Activated CD4-positive, alpha-beta T cell treated with anti-CD3 and anti-CD28 coated beads, Interleukin-2, Interleukin-6, amounts not matched to agents 100 ng/mL and 50 ng/mL, durations not matched to agents 16 hours and 8 hours (primary cell): ENCODE measurements at regions not wholly inside any gene's neighbourhood (a gene's known extent, or its start where the extent isn't known, plus 50 kb on each side); places are given as distances from the start of the nearest gene placed in this dataset.

Experiments
- DNase-seq: peaks from one replicate; pipeline ENCODE4 v3.0.0-alpha.2; 2020

DNA sequence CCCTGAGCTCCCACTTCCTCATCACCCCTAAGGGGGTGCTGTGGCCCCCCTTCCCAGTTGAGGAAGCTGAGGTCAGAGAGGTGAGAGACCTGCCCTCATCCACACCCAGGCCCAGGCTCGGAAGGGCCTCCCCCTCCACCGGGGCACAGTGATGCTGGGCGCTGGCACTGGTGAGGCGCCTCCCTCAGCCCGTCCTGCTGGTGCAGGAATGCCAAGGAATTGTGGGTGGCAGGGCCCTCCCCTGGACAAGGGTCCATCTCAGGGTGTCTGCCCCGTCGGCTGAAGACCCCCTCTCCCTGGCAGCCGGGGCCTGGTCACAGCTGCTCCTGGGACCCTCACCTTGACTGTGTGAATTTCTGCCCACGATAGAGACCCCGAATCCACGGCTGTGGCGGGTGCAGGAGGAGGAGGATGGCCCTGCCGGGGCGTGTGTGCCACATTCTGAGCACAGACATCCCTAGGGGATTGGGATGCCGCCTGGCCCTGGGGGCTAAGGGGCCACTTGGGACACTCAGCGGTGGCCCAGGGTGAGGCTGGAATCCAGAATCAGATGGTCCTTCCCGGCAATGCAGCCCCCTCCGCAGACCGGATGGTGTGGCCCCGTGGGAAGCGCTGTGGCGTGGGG lies 70.2 kb upstream of the GATA5 start:
- no peak for DNase-seq

DNA sequence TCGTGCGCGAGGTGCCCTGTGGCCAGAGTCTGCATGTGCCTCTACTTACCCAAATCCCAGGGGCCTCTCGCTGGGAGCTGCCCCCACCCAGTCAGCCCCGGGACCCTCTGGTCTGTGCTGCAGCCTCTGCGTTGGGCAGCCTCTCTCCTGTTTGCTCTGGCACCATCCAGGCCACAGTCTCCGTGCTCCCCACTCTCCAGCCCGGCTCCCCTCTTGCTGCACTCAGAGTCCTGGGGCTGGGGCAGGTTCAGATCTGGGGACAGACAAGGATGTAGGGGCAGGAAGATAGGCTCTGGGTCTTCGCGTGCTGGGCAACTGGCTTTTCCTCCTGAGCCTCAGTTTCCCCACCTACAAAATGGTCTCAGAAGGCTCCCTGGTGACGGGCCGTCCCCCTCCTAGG lies 70.8 kb upstream of the GATA5 start:
- no peak for DNase-seq

DNA sequence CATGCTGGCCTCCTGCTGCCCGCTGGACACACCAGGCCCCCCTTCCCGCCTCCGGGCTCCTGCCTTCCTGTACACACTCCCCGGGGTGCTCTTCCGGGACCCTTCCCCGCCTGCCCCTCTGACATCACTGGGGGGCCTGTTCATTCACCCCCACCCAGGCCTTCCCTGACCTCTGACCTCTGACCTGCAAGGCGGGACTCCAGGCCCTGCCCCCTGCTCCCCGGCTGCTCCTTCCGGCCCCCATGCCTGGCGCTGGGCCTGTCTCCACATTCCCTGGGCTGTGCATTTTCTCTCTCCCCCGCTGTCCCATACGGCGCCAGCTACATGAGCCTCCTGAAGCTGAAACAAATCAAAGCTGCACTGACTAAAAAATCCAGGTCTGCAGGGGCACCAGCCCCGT lies 71.6 kb upstream of the GATA5 start:
- DNase-seq, result no peak

DNA sequence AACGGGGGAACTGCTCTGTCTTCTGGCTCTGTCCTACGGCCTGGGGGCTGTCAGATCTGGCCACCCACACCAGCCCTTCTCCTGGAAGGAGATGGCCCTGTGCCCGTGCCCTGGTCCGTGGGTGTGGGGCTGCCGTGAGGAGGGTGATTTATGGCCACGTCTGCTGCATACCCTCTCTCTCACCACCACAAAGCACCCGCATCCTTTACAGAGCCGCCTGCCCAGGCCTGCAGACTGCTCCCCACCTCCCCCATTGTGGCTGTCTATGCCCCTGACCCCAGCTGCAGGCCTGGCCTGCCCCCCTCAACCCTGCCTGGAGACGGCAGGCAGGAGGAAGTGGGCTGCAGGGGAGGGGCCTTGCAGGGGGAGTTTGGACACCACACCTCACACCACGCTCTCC lies 72.7 kb upstream of the GATA5 start:
- DNase-seq, result no peak

DNA sequence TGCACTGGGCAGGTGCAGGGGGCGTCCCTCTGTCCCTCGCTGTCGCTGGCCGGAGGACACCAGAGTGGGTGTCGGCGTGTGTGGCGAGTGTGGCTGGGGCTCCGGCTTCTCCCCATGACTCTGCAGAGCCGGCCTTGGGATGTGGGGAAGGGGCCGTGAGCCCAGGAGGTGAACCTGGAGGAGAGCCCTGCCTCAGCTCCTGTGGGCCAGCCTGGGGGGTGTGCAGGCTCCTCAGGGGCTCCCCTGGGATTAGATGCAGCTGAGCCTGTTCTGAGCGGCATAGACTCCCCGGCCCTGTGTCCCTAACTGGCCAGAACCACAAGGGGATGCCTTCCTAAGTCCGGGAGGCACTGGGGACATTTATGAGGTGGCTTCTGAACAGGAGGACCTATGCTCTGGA lies 73.2 kb upstream of the GATA5 start:
- DNase-seq, result no peak

DNA sequence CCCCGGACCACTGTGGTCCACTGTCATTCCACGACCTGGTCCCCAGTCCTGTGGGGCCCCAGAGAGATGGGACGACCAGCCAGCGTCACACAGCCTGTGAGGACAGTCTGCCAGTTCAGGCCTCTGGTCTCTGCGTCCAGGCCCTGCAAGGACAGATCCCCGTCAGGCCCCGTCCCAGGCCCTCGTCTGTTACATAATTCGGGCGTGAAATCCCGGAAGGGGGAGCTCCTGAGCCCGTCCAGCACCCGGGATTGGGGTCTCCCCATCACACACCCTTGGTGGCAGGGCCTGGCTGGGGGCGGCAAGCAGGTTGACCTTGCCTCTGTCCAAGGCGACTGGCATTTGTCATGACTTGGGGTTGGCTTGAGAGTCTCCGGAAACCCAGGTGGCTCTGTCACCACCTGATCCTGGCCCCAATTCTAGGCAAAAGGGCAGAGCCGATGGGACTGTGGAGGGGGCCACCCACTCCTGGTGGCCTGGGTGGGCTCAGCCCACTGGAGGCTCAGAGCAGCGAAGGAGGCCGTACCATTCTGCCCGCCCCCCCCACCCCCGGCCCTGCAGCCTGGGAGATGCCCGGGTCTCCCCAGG lies 73.8 kb upstream of the GATA5 start:
- no peak for DNase-seq

DNA sequence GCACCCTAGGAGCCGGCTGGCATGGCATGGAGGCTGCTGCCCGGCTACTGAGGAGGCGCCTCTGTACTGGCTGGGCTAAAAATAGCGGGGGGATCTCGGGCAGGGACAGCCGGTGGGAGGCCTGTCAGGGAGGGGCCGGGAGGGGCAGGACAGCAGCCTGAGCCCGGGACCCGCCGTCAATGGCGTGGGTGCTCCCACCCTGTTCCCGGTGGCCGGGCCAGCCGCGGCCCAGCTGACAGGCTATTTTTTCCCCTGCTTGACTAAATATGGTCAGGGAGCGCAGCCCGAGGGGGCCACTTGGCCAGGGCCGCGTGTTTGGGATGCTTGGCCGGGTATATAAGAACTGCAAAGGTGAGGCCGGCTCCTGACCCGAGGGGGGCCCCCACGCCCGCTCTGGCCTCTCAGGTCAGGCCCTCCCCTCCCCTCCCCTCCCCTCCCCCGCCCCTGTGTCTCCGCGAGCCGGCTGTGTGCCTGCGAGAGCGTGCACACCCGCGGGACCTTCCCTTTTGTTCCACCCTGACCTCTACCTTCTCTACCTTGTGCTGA lies 74.4 kb upstream of the GATA5 start:
- DNase-seq, result no peak

DNA sequence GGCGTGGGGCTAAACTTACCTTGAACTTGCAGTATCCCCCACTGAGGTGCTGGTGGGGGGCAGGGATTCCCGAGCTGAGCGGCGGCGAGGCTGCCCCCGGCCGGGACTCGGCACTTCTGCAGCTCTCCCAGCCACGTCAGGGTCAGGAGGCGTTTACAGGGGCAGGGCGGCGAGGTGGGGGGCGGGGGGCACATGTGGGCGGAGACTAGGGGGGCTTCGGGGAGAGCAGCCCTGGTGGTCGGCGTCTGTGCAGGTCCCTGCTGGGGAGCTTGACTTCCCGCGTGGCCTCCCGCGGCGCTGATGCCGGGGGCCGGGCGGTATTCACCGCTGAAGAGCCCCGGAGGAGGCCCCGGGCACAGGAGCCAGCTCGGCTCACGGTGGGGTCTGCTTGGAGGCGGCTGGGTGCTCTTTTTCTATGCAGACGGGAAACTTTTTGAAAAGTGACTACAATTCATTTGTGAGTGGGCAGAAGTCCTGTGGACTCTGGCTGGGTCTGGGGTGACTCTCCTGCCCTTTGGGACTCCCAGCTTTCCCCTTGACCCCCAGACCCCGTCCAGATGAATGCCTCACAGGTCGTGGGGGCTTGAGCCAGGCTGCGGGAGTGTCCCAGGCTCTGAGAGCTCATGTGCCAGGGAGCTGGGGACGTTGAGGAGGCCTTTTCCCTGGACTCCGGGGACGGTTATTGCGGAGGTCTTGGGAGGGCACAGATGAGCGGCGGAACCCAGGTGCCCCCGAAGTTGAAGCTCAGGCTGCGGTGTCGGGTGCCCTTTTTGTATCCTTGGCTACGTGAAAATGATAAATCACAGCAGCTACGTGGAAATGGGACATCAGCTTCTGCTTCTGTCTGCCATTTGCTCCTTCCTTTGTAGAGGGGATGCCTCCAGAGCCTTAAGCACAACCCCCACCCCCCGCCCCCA lies 75.9 kb upstream of the GATA5 start:
- no peak for DNase-seq

DNA sequence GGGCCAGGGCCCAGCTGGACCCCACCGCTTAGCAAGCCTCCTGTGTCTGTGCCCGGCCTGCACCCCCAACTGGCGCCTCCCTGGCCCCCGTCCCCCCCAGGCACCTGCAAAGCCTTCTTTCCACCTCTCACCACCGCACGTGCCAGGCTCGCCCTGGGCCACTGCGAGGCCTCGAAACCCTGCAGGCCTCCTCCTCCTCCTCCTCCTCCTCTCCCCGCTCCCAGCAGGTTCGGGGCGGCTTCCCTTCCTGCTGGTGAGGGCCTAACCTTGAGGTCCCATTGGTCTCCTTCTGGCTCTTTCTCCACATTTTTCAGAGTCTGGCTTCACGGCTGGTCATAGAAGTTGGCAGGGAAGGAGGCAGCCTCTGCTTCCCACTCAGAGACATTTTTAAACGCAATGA lies 76.8 kb upstream of the GATA5 start:
- DNase-seq, result no peak

DNA sequence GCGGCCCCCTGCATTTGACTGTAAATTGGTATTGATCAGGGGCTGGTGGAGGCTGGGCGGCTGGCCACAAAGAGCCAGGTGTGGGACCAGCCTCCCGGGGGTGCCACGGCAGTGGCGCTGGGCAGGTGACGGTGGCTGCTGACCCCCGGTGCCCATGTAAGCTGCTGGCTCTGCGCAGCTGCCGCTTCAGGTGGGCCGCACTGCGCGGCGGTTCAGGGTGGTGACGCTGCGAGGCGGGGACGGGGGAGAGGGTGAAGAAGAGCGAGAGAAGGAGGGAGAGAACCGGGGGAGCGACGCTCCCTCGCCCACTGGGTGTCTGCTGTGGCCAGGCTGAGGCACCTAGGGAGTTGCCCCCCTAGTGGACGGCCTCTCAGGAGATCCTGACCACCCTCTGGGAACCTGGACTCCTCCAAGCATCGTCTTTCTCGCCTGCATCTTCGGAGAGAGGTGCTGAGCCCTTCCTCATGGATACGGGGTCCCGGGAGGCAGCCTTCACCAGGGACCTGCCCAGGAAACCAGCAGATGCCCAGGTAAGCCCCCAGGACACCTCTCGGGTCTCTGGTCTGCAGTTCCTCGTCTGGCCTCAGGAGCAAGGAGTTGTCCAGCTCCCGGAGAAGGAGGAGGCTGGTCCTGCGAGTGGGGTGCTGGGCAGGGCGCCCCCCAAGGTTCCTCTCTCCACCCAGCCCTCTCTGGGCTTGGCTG lies 77.5 kb upstream of the GATA5 start:
- DNase-seq, result no peak

DNA sequence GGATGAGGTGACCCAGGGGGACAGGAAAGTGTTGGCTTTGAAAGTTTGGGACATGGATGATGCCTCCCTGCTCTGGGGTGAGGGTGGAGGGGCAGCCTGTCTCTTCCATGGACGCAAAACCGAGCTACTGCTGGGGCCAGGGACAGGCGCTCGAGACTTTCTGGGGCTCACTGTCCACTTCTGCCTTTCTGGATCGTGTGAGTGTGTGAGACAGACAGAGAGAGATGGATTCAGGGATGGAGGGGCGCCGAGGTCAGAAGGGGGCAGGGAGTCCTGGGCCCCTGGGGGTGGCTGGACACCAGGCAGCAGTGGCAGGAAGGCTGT lies 78.0 kb upstream of the GATA5 start:
- no peak for DNase-seq

DNA sequence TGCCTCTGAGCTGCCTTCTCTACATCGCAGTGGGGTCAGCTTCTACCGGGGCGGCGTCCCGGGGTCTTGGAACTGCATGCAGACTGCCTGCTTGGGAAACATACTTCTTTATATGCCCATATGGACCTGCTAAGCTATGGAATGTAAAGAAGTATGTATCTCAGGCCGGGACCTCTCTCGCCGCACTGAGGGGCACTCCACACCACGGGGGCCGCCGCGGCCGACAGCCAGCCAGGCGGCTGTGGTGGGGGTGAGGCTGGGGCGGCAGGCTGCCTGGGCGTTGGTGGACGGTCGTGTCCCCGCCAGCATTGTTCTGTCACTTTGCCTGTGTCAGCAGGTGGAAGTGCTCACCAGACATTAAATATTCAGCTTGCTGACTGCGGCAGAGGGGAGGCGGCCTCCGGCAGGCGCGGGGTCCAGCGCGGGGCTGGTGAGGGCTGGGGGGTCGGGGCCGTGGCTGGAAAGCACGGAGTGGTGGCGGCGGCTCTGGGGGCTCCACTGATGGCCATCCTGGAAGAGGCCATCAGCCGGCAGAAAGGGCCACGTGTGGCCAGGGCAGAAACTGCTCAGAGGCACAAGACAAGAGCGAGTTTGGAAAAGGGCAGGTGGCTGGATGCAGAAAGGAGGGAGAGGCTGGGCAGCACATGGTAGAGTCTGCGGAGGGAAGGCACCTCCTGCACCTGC lies 78.6 kb upstream of the GATA5 start:
- DNase-seq, result no peak

DNA sequence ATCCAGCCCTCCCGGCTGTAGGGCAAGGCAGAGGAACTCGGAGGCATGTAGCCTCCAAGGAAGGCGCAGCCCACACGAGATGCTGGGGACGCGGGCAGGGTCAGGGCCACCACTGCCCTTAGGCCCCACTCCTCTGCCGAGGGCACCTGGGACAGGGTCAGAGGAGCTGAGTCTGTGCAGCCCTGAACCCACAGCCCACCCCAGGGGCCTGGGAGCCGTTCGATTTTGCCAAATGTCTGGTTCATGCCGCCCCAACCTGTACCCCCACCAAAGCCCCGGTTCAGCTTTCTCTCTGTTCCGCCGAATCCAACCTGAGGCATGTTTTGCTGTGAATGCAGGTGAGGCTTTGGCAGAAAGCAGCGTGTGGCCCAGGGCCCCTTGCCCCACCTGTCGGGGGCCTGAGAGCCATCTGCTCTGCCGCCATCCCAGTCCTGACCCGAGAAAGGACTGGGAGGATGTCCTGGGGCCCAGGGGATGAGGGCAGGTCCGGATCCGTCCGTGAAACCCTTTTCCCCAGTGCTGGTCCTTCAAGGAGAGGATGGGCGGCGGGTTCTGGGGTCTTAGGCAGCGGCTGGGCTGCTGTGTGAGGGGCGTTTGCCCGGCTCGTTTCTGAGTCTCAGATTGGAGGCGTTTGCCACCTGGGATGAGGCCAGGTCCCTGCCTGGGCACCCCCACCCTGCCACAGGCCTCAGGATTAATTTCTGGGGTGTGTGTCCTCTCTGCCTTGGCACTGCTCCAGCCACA lies 79.3 kb upstream of the GATA5 start:
- no peak for DNase-seq

DNA sequence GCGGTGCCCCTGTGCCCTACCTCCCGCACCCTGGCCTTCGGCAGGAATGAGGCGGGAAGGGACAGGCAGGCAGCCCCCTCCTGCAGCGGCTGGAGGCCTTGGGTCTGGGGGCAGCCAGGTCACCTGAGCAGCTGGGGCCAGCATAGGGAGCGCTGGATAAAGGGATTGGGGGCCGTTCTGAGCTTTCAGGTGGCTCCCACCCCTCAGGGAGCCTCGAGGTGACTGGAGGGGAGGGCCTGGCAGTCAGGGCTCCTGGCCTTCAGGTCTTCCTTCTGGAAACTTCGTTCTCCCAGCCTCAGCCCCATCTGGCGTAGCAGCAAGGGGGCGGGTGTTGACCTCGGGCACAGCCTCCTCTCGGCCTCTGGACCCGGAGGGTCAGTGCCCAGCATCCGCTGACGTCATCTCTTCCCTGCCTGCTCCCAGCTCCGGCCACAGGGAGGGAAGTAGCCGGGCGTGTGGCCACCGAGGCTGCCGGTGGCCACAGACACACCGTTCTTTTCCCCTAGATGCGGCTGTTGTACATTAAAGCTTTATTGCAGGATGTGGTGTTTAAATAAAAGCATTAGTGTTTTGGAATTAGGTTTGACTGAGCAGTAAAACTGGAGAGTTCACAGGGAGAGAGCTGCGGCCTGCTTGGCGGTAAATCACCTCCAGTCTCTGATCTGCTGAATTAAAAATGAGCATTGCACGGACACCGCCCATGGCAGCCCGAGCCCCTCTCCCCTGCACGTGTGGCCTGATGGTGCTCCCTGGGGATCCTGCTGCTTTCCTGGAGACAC lies 80.0 kb upstream of the GATA5 start:
- DNase-seq, result no peak

DNA sequence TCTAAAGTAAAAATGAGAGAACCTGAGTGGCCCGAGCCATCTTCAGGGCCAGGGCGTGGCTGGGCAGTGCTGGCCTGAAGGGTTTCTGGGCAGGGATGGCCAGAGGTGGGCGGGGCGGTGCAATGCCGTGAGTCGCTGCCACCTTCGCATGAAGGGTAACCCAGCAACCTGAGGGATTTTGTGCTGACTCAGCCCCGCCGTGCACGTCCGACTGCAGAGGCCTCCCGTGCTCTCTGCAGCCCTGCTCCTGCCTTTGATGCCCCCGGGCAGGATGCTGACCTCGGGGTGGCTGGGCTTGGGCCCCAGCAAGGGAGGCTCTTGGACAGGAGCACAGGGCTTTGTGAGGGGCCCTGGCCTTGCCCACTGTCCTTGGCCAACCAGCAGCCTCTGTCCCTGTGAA lies 81.7 kb upstream of the GATA5 start:
- DNase-seq, result no peak

DNA sequence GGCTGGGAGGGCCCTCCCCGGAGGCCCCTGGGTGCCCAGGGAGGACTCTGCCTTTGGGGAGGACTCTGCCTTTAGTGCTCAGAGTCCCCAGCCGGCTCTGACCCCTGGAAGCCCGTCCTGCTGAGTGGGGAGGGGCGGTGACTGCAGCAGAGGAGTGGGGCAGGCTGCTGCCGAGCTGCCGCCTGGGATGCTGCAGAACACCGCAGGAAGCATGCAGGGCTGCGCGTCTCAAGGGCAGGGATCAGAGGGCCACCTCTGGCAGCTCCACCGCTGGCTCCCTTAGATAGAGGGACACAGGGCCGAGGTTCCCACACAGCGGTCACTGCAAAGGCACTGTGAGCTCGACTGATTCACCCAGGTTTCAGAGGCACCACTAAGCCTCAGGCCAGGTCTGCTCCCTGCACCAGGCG lies 82.2 kb upstream of the GATA5 start:
- DNase-seq, result no peak

DNA sequence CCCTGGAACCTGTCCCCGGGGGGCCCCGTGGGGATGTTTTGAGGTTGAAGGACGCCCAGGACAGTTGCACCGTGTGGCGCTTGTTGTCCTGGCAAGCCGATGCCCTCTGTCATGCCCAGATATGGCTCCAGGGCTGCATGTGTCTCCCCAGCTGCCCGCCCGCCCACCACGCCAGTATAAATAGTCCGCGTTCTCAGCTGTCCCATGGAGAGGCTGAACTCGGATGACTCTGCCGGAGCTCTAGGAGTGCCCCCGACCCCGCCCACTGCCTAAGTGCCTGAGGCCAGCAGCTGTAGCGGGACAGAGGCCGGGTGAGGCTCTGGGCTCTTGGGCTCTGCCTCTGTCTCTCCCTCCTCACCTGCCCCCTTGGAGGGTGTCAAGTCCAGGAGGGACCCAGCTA lies 83.0 kb upstream of the GATA5 start:
- DNase-seq, result no peak

DNA sequence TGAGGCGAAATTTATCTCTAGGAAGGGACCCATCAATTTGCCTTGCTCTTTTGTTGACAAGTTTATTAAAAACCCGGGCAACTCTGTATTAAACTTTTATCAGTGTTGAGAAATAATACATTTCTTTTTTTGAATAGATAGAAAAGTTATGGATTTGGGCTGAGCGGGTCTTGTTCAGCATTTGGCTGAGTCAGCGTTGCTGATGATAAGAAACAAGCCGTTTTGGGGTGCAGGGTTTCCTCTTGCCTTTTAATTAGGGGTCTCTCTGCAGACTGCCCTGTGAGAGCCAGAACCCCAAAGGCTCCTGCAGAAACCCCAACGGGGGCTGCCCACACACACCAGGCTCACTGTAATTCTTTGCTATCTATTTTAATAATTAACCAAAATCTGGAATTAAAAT lies 82.1 kb upstream of the SLCO4A1 start:
- DNase-seq, result no peak

DNA sequence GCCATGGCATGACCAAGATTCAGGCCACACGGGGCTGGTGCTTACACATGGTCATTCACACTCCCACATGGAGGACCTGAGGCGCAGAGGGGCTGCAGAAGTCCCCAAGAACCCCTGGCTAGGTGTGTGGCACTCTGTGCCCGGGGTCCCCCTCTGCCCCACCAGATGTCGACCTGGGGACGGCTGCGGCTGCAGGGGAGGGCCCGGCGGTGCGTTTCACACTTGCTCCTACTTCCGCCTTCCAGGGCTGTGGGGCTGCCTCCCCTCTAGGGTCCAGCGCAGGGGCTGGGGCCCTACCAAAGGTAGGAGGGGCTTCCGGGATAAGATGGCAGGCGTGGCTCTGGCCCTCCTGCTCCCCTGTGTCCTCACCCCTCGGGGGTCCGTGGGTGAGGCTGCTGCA lies 81.1 kb upstream of the SLCO4A1 start:
- DNase-seq, result no peak

DNA sequence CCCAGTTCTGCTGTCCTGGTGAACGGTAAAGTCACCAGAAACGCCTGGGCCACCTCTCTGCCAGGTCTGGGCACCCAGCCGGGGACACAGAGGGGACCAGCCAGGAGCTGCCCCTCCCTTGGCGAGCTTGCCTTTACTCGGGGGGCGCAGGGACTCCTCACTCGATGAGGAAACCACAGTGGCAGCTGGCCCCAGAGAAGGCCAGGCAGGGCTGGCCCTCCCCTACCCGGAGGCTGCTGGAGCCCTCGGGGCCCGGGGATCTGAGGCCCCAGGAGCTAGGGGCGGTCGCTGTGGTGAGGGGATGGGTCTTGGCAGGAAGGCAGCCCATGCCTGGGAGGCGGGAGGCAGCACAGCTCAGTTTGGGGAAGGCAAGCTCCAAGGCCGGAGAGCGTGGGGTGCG lies 80.4 kb upstream of the SLCO4A1 start:
- DNase-seq, result no peak

DNA sequence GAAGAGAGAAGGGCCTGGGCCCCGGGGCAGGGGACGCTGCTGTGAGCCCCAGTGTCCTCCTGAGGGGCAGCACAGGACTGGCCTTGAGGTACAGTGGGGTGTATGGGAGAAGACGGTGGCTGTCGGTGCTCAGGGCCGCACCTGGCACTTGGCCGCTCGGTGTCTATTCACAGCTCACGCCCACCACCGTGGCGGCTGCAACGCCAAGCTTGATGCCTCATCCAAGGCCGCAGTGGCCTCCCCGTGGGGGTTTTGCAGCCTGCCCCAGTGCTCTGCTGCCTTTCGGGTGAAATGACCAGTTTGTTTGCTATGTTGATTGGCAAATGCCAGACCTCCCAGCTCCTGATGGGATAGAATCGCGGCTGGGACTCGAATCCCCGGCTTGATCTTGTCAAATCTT lies 79.5 kb upstream of the SLCO4A1 start:
- DNase-seq, result no peak
